ENCODE measurements at regions not wholly inside any gene's neighbourhood (a gene's known extent, or its start where the extent isn't known, plus 50 kb on each side); places are given as distances from the start of the nearest gene placed in this dataset.
"Not testable (repeated sequence)": the region's sequence is repeated elsewhere in the genome, so short reads cannot be mapped to it uniquely, and the experiment has no call there.

- Histone ChIP-seq H3K27ac (no peak overlapping the region), H3K9me3 (no peaks in the 10 kb centered on the region), H3K36me3 (no peaks in the 10 kb centered on the region), H3K4me1 (no peaks in the 10 kb centered on the region), H3K4me3 (no peak overlapping the region), H3K27me3 (no peaks in the 10 kb centered on the region)
- 44 to 73% methylated on average over 1 to 2 of the region's 2 CpGs for WGBS, 2 donors (ENCODE audit: low coverage in 1 of 2)
- in situ Hi-C loops (cut with MboI; ENCODE audit: low pct_ligation_motif_present in 1 of 4, low pct_unique_long_range_greater_than_20kb in 1 of 4, low sequenced_read_pairs in 3 of 4) = no loop called here
- intact Hi-C loops (cut with DNase I; ENCODE audit: low total_unique reads) = no loop called here
- no peak for DNase-seq
- TF ChIP-seq POLR2AphosphoS5 (IDR thresholded peaks at IDR 0.05) (no peak), EP300 (IDR thresholded peaks at IDR 0.05; ENCODE audit: low read depth) (no peak), POLR2A (IDR thresholded peaks at IDR 0.05) (no peak), CTCF (IDR thresholded peaks at IDR 0.05) (no peak)
Observed at GRCh38 chr1:90354704-90355103, 359.8 kb downstream of the ZNF326 start.

- H3K4me1 ChIP-seq = peaks cover 0 to 4% (median 0%) of the 10 kb centered on the region in 4 donors
- no peaks in the 10 kb centered on the region for H3K9me3 ChIP-seq
- TF ChIP-seq CTCF (IDR thresholded peaks at IDR 0.05) (no peak), POLR2AphosphoS5 (IDR thresholded peaks at IDR 0.05) (no peak), POLR2A (IDR thresholded peaks at IDR 0.05) (no peak), EP300 (IDR thresholded peaks at IDR 0.05; ENCODE audit: low read depth) (no peak)
- H3K27me3 ChIP-seq = no peaks in the 10 kb centered on the region
- H3K27ac ChIP-seq = no peak overlapping the region
- intact Hi-C loops (cut with DNase I; ENCODE audit: low total_unique reads) (no loop called here), in situ Hi-C loops (cut with MboI; ENCODE audit: low pct_ligation_motif_present in 1 of 4, low pct_unique_long_range_greater_than_20kb in 1 of 4, low sequenced_read_pairs in 3 of 4) (no loop called here)
- no peak overlapping the region for H3K4me3 ChIP-seq
- no peak for DNase-seq
- no peaks in the 10 kb centered on the region for H3K36me3 ChIP-seq
- 28 to 67% methylated on average over 2 of the region's 2 CpGs for WGBS, 2 donors (ENCODE audit: low coverage in 1 of 2)
Observed at GRCh38 chr1:90351019-90351418, 356.1 kb downstream of the ZNF326 start.

- Histone ChIP-seq H3K27me3 (no peaks in the 10 kb centered on the region), H3K9me3 (no peaks in the 10 kb centered on the region), H3K4me1 (peaks cover 0 to 4% (median 0%) of the 10 kb centered on the region in 4 donors), H3K4me3 (no peak overlapping the region), H3K36me3 (no peaks in the 10 kb centered on the region), H3K27ac (no peak overlapping the region)
- in situ Hi-C loops (cut with MboI; ENCODE audit: low pct_ligation_motif_present in 1 of 4, low pct_unique_long_range_greater_than_20kb in 1 of 4, low sequenced_read_pairs in 3 of 4) (no loop called here), intact Hi-C loops (cut with DNase I; ENCODE audit: low total_unique reads) (no loop called here)
- no peak for TF ChIP-seq POLR2A (IDR thresholded peaks at IDR 0.05)
- no peak for TF ChIP-seq CTCF (IDR thresholded peaks at IDR 0.05)
- no peak for TF ChIP-seq POLR2AphosphoS5 (IDR thresholded peaks at IDR 0.05)
- TF ChIP-seq EP300 (IDR thresholded peaks at IDR 0.05; ENCODE audit: low read depth) = no peak
- WGBS, 2 donors (ENCODE audit: low coverage in 1 of 2) = 83 to 100% methylated on average over 3 to 4 of the region's 4 CpGs
- no peak for DNase-seq
Observed at GRCh38 chr1:90349510-90349909, 354.6 kb downstream of the ZNF326 start.

GRCh38 chr1:90348934-90349333, 354.0 kb downstream of the ZNF326 start:
- intact Hi-C loops (cut with DNase I; ENCODE audit: low total_unique reads) = no loop called here
- no peak overlapping the region for H3K4me3 ChIP-seq
- no peaks in the 10 kb centered on the region for H3K27me3 ChIP-seq
- peaks cover 0 to 4% (median 0%) of the 10 kb centered on the region in 4 donors for H3K4me1 ChIP-seq
- TF ChIP-seq POLR2AphosphoS5 (IDR thresholded peaks at IDR 0.05) = no peak
- TF ChIP-seq EP300 (IDR thresholded peaks at IDR 0.05; ENCODE audit: low read depth) = no peak
- TF ChIP-seq CTCF (IDR thresholded peaks at IDR 0.05) = no peak
- TF ChIP-seq POLR2A (IDR thresholded peaks at IDR 0.05) = no peak
- no peaks in the 10 kb centered on the region for H3K36me3 ChIP-seq
- 97 to 100% methylated on average over 1 of the region's 1 CpG for WGBS, 2 donors (ENCODE audit: low coverage in 1 of 2)
- H3K9me3 ChIP-seq = no peaks in the 10 kb centered on the region
- no peak overlapping the region for H3K27ac ChIP-seq
- no peak for DNase-seq
- in situ Hi-C loops (cut with MboI; ENCODE audit: low pct_ligation_motif_present in 1 of 4, low pct_unique_long_range_greater_than_20kb in 1 of 4, low sequenced_read_pairs in 3 of 4) = no loop called here

- intact Hi-C loops (cut with DNase I; ENCODE audit: low total_unique reads); in situ Hi-C loops (cut with MboI; ENCODE audit: low pct_ligation_motif_present in 1 of 4, low pct_unique_long_range_greater_than_20kb in 1 of 4, low sequenced_read_pairs in 3 of 4); H3K36me3 ChIP-seq; DNase-seq; H3K27me3 ChIP-seq; H3K4me1 ChIP-seq; H3K4me3 ChIP-seq; H3K9me3 ChIP-seq; H3K27ac ChIP-seq: not testable (repeated sequence)
- WGBS, 2 donors (ENCODE audit: low coverage in 1 of 2) = 86 to 91% methylated on average over 2 of the region's 2 CpGs
Observed at GRCh38 chr1:90348459-90348858, 353.5 kb downstream of the ZNF326 start.

Data from transverse colon (tissue), 4 donors.